ENCODE measurements at regions not wholly inside any gene's neighbourhood (a gene's known extent, or its start where the extent isn't known, plus 50 kb on each side); places are given as distances from the start of the nearest gene placed in this dataset.

GRCh38 chr7:149562602-149563001 lies 65.0 kb upstream of the ZNF746 start:
- Histone ChIP-seq H3K4me1 (ENCODE audit: control insufficient read depth in 1 of 2, insufficient read depth in 2 of 2, low read length in 2 of 2) (no peaks in the 10 kb centered on the region), H3K9ac (ENCODE audit: low read length) (no peak overlapping the region), H3K9me3 (ENCODE audit: insufficient read depth, low read depth, low read length) (no peaks in the 10 kb centered on the region), H3K4me2 (ENCODE audit: low read length) (no peak overlapping the region), H3K18ac (ENCODE audit: low read length) (no peak overlapping the region), H3K4me3 (ENCODE audit: low read depth, low read length) (no peak overlapping the region), H2BK120ac (ENCODE audit: insufficient read depth, low read length, poor library complexity) (no peak overlapping the region), H3K79me1 (ENCODE audit: low read length) (no peaks in the 10 kb centered on the region), H4K91ac (ENCODE audit: low read depth, low read length) (no peak overlapping the region), H3K14ac (ENCODE audit: low read length) (no peak overlapping the region), H4K12ac (ENCODE audit: low read depth, low read length) (no peak overlapping the region), H3K4ac (ENCODE audit: low read depth, low read length) (no peak overlapping the region), H4K8ac (ENCODE audit: low read depth, low read length) (no peak overlapping the region), H3K27ac (ENCODE audit: low read depth, low read length) (no peak overlapping the region), H3K23ac (ENCODE audit: low read length) (no peak overlapping the region), H2BK5ac (ENCODE audit: low read depth, low read length, poor library complexity) (no peak overlapping the region), H3K36me3 (ENCODE audit: control insufficient read depth in 1 of 2, insufficient read depth in 2 of 2, low read length in 2 of 2) (peaks cover 10 to 23% of the 10 kb centered on the region in 2 experiments), H3K27me3 (ENCODE audit: insufficient read depth, low read length) (no peaks in the 10 kb centered on the region), H2BK12ac (ENCODE audit: low read length) (no peak overlapping the region), H3K79me2 (ENCODE audit: control insufficient read depth, insufficient read depth, low read length, poor library complexity) (no peaks in the 10 kb centered on the region), H2AK5ac (ENCODE audit: low read length) (no peak overlapping the region), H2AFZ (ENCODE audit: insufficient read depth, low read length, poor library complexity) (no peak overlapping the region)
- WGBS (ENCODE audit: extremely low coverage, insufficient coverage, insufficient read length): no CpG with 5 or more reads among the region's 4 CpGs
- peak; percentile 13 to 89 for DNase-seq

- no peak overlapping the region for H3K9ac ChIP-seq (ENCODE audit: low read length)
- peaks cover 14 to 19% of the 10 kb centered on the region in 2 experiments for H3K36me3 ChIP-seq (ENCODE audit: control insufficient read depth in 1 of 2, insufficient read depth in 2 of 2, low read length in 2 of 2)
- H3K9me3 ChIP-seq (ENCODE audit: insufficient read depth, low read depth, low read length): no peaks in the 10 kb centered on the region
- H2BK12ac ChIP-seq (ENCODE audit: low read length): no peak overlapping the region
- no CpG with 5 or more reads among the region's 3 CpGs for WGBS (ENCODE audit: extremely low coverage, insufficient coverage, insufficient read length)
- DNase-seq: peak in 1 of 2 donors; percentile 53
- H2AK5ac ChIP-seq (ENCODE audit: low read length): no peak overlapping the region
- H2BK120ac ChIP-seq (ENCODE audit: insufficient read depth, low read length, poor library complexity): no peak overlapping the region
- H3K79me2 ChIP-seq (ENCODE audit: control insufficient read depth, insufficient read depth, low read length, poor library complexity): no peaks in the 10 kb centered on the region
- H3K4me3 ChIP-seq (ENCODE audit: low read depth, low read length): no peak overlapping the region
- H4K8ac ChIP-seq (ENCODE audit: low read depth, low read length): no peak overlapping the region
- no peak overlapping the region for H3K18ac ChIP-seq (ENCODE audit: low read length)
- no peaks in the 10 kb centered on the region for H3K27me3 ChIP-seq (ENCODE audit: insufficient read depth, low read length)
- H2AFZ ChIP-seq (ENCODE audit: insufficient read depth, low read length, poor library complexity): no peak overlapping the region
- H3K79me1 ChIP-seq (ENCODE audit: low read length): no peaks in the 10 kb centered on the region
- H4K12ac ChIP-seq (ENCODE audit: low read depth, low read length): no peak overlapping the region
- H3K27ac ChIP-seq (ENCODE audit: low read depth, low read length): no peak overlapping the region
- H4K91ac ChIP-seq (ENCODE audit: low read depth, low read length): no peak overlapping the region
- H3K23ac ChIP-seq (ENCODE audit: low read length): no peak overlapping the region
- no peak overlapping the region for H3K4me2 ChIP-seq (ENCODE audit: low read length)
- no peak overlapping the region for H3K4ac ChIP-seq (ENCODE audit: low read depth, low read length)
- no peak overlapping the region for H2BK5ac ChIP-seq (ENCODE audit: low read depth, low read length, poor library complexity)
- H3K4me1 ChIP-seq (ENCODE audit: control insufficient read depth in 1 of 2, insufficient read depth in 2 of 2, low read length in 2 of 2): no peaks in the 10 kb centered on the region
- no peak overlapping the region for H3K14ac ChIP-seq (ENCODE audit: low read length)
Measured at GRCh38 chr7:149561072-149561471, 63.5 kb upstream of the ZNF746 start.

GRCh38 chr7:149559711-149560110 lies 62.1 kb upstream of the ZNF746 start:
- no peak overlapping the region for H4K12ac ChIP-seq (ENCODE audit: low read depth, low read length)
- no peak overlapping the region for H2BK120ac ChIP-seq (ENCODE audit: insufficient read depth, low read length, poor library complexity)
- no peak overlapping the region for H2BK5ac ChIP-seq (ENCODE audit: low read depth, low read length, poor library complexity)
- peaks cover 15 to 19% of the 10 kb centered on the region in 2 experiments for H3K36me3 ChIP-seq (ENCODE audit: control insufficient read depth in 1 of 2, insufficient read depth in 2 of 2, low read length in 2 of 2)
- H3K4ac ChIP-seq (ENCODE audit: low read depth, low read length): no peak overlapping the region
- H3K9me3 ChIP-seq (ENCODE audit: insufficient read depth, low read depth, low read length): no peaks in the 10 kb centered on the region
- H2AK5ac ChIP-seq (ENCODE audit: low read length): no peak overlapping the region
- no peaks in the 10 kb centered on the region for H3K27me3 ChIP-seq (ENCODE audit: insufficient read depth, low read length)
- H3K4me1 ChIP-seq (ENCODE audit: control insufficient read depth in 1 of 2, insufficient read depth in 2 of 2, low read length in 2 of 2): no peaks in the 10 kb centered on the region
- no CpG with 5 or more reads among the region's 4 CpGs for WGBS (ENCODE audit: extremely low coverage, insufficient coverage, insufficient read length)
- DNase-seq: peak; percentile 60 to 73
- H3K79me1 ChIP-seq (ENCODE audit: low read length): no peaks in the 10 kb centered on the region
- H3K27ac ChIP-seq (ENCODE audit: low read depth, low read length): no peak overlapping the region
- H4K8ac ChIP-seq (ENCODE audit: low read depth, low read length): no peak overlapping the region
- H3K23ac ChIP-seq (ENCODE audit: low read length): no peak overlapping the region
- no peak overlapping the region for H3K4me3 ChIP-seq (ENCODE audit: low read depth, low read length)
- H3K79me2 ChIP-seq (ENCODE audit: control insufficient read depth, insufficient read depth, low read length, poor library complexity): no peaks in the 10 kb centered on the region
- H4K91ac ChIP-seq (ENCODE audit: low read depth, low read length): no peak overlapping the region
- H3K4me2 ChIP-seq (ENCODE audit: low read length): no peak overlapping the region
- H2BK12ac ChIP-seq (ENCODE audit: low read length): no peak overlapping the region
- no peak overlapping the region for H2AFZ ChIP-seq (ENCODE audit: insufficient read depth, low read length, poor library complexity)
- no peak overlapping the region for H3K18ac ChIP-seq (ENCODE audit: low read length)
- no peak overlapping the region for H3K14ac ChIP-seq (ENCODE audit: low read length)
- no peak overlapping the region for H3K9ac ChIP-seq (ENCODE audit: low read length)

DNA sequence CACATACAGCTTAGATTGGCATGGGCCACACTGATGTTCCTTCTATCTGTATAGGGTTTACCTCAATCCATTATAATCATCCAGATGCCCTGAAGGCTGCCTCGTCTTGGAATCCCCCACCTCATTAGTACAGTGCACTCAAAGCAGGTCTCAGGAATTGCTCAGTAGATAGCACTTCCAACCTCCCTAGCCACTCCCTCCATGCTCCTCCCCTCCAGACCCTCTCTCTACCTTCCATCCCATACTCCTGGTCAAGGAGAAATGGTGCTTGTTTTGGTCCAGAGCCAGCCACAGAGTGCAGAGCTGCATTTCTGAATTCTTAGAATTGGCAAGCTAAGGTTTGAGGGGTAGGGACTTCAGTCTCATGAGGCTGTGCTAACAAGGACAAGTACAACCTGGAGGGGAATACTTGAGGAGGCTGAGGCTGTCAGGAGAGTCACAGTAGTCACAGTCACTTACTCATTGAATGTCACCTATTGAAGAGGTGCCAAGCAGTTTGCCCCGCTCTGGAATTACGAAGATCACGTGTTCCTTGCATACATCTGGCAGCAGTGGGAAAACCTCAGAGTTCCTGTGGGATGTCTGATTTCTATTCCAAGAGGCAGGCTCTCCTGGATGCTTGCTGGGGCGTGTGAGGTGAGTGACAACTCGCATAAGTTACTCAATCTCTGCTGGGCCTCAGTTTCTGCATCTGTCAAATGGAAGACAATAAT lies 60.7 kb upstream of the ZNF746 start:
- Histone ChIP-seq H3K23ac (ENCODE audit: low read length) (no peak overlapping the region), H3K4ac (ENCODE audit: low read depth, low read length) (no peak overlapping the region), H2BK12ac (ENCODE audit: low read length) (no peak overlapping the region), H2BK120ac (ENCODE audit: insufficient read depth, low read length, poor library complexity) (no peak overlapping the region), H3K18ac (ENCODE audit: low read length) (no peak overlapping the region), H3K27me3 (ENCODE audit: insufficient read depth, low read length) (no peaks in the 10 kb centered on the region), H3K4me1 (ENCODE audit: control insufficient read depth in 1 of 2, insufficient read depth in 2 of 2, low read length in 2 of 2) (no peaks in the 10 kb centered on the region), H2BK5ac (ENCODE audit: low read depth, low read length, poor library complexity) (no peak overlapping the region), H3K4me2 (ENCODE audit: low read length) (no peak overlapping the region), H4K12ac (ENCODE audit: low read depth, low read length) (no peak overlapping the region), H4K91ac (ENCODE audit: low read depth, low read length) (no peak overlapping the region), H3K79me2 (ENCODE audit: control insufficient read depth, insufficient read depth, low read length, poor library complexity) (no peaks in the 10 kb centered on the region), H3K27ac (ENCODE audit: low read depth, low read length) (no peak overlapping the region), H4K8ac (ENCODE audit: low read depth, low read length) (no peak overlapping the region), H3K4me3 (ENCODE audit: low read depth, low read length) (no peak overlapping the region), H3K36me3 (ENCODE audit: control insufficient read depth in 1 of 2, insufficient read depth in 2 of 2, low read length in 2 of 2) (peaks cover 19 to 22% of the 10 kb centered on the region in 2 experiments), H2AFZ (ENCODE audit: insufficient read depth, low read length, poor library complexity) (no peak overlapping the region), H3K9ac (ENCODE audit: low read length) (no peak overlapping the region), H3K14ac (ENCODE audit: low read length) (no peak overlapping the region), H3K79me1 (ENCODE audit: low read length) (no peaks in the 10 kb centered on the region), H2AK5ac (ENCODE audit: low read length) (no peak overlapping the region), H3K9me3 (ENCODE audit: insufficient read depth, low read depth, low read length) (peaks cover 2% of the 10 kb centered on the region)
- DNase-seq: no peak
- WGBS (ENCODE audit: extremely low coverage, insufficient coverage, insufficient read length): no CpG with 5 or more reads among the region's 6 CpGs

All from trophoblast cell (in vitro differentiated cells and primary cell).